Peyer's patch (tissue), 4 donors: ENCODE measurements at regions not wholly inside any gene's neighbourhood (a gene's known extent, or its start where the extent isn't known, plus 50 kb on each side); places are given as distances from the start of the nearest gene placed in this dataset.

Experiments used
- DNase-seq, 3 donors: peaks; one replicate each; pipeline ENCODE4 v3.0.0-alpha.2; 2017 to 2019
- H3K27ac ChIP-seq, 4 donors: fragments of 200-600 bp; sonication (generic); one replicate each; pipeline ENCODE4 v1.5.1; 2016 to 2019
- H3K27me3 ChIP-seq, 2 donors: fragments of 200-600 bp; sonication (generic); one replicate each; pipeline ENCODE4 v1.5.1; 2019
- H3K36me3 ChIP-seq, 3 donors: fragments of 200-600 bp; sonication (generic); one replicate each; pipeline ENCODE4 v1.5.1; 2016 to 2019
- H3K4me1 ChIP-seq, 4 donors: fragments of 200-600 bp; sonication (generic); one replicate each; pipeline ENCODE4 v1.5.1; 2016 to 2019
- H3K4me3 ChIP-seq, 4 donors: fragments of 200-600 bp; sonication (generic); 1 replicate in 3 of 4; 2 replicates in 1 of 4; pipeline ENCODE4 v1.5.1; 2016 to 2019; ENCODE audit warnings: mild to moderate bottlenecking in 1 of 4
- H3K9me3 ChIP-seq, 4 donors: fragments of 200-600 bp; sonication (generic); one replicate each; pipeline ENCODE4 v1.5.1; 2016 to 2019; ENCODE audit warnings: mild to moderate bottlenecking in 1 of 4
- CTCF ChIP-seq, 6 experiments: fragments of 450-650 bp in 4 of 6; fragments of 200-600 bp in 2 of 6; sonication (generic) in 1 of 6; IDR thresholded peaks; one replicate each; pipeline ENCODE4 v1.5.1; 2017 to 2019; ENCODE audit warnings: antibody characterized with exemption in 6 of 6, mild to moderate bottlenecking in 3 of 6, moderate library complexity in 1 of 6
- POLR2A ChIP-seq, 2 donors: fragments of 450-650 bp; IDR thresholded peaks; one replicate each; pipeline ENCODE4 v1.5.1; 2017; ENCODE audit warnings: antibody characterized with exemption in 2 of 2, mild to moderate bottlenecking in 2 of 2, moderate library complexity in 2 of 2

GRCh38 chr5:142411103-142411502 lies 86.3 kb upstream of the SPRY4 start:
- Histone ChIP-seq H3K9me3 (no peaks in the 10 kb centered on the region), H3K27me3 (no peaks in the 10 kb centered on the region), H3K4me1 (no peaks in the 10 kb centered on the region), H3K27ac (no peak overlapping the region), H3K4me3 (no peak overlapping the region), H3K36me3 (no peaks in the 10 kb centered on the region)
- no peak for DNase-seq
- no peak for TF ChIP-seq POLR2A (IDR thresholded peaks at IDR 0.05)
- TF ChIP-seq CTCF (IDR thresholded peaks at IDR 0.05) = no peak

- H3K36me3 ChIP-seq = no peaks in the 10 kb centered on the region
- DNase-seq = no peak
- H3K27ac ChIP-seq = no peak overlapping the region
Measured at GRCh38 chr5:142408981-142409481, 84.2 kb upstream of the SPRY4 start.

GRCh38 chr5:142408536-142408935 lies 83.7 kb upstream of the SPRY4 start:
- DNase-seq = no peak
- Histone ChIP-seq H3K36me3 (no peaks in the 10 kb centered on the region), H3K27ac (no peak overlapping the region), H3K4me3 (no peak overlapping the region), H3K27me3 (no peaks in the 10 kb centered on the region), H3K9me3 (no peaks in the 10 kb centered on the region), H3K4me1 (no peaks in the 10 kb centered on the region)
- TF ChIP-seq CTCF (IDR thresholded peaks at IDR 0.05) = no peak
- TF ChIP-seq POLR2A (IDR thresholded peaks at IDR 0.05) = no peak

More at GRCh38 chr5:142408981-142409481, 84.2 kb upstream of the SPRY4 start:
- TF ChIP-seq CTCF (IDR thresholded peaks at IDR 0.05) = no peak
- TF ChIP-seq POLR2A (IDR thresholded peaks at IDR 0.05) = no peak
- Histone ChIP-seq H3K4me1 (no peaks in the 10 kb centered on the region), H3K27me3 (no peaks in the 10 kb centered on the region), H3K4me3 (no peak overlapping the region), H3K9me3 (no peaks in the 10 kb centered on the region)

- Histone ChIP-seq H3K4me3 (no peak overlapping the region), H3K27me3 (no peaks in the 10 kb centered on the region), H3K36me3 (no peaks in the 10 kb centered on the region), H3K9me3 (no peaks in the 10 kb centered on the region), H3K4me1 (no peaks in the 10 kb centered on the region), H3K27ac (no peak overlapping the region)
- DNase-seq = no peak
- TF ChIP-seq CTCF (IDR thresholded peaks at IDR 0.05) (no peak), POLR2A (IDR thresholded peaks at IDR 0.05) (no peak)
Measured at GRCh38 chr5:142405814-142406395, 81.1 kb upstream of the SPRY4 start.

GRCh38 chr5:142405023-142405422 lies 80.2 kb upstream of the SPRY4 start:
- no peaks in the 10 kb centered on the region for H3K4me1 ChIP-seq
- DNase-seq = no peak
- H3K36me3 ChIP-seq = no peaks in the 10 kb centered on the region
- TF ChIP-seq POLR2A (IDR thresholded peaks at IDR 0.05) (no peak), CTCF (IDR thresholded peaks at IDR 0.05) (no peak)
- H3K4me3 ChIP-seq = no peak overlapping the region
- no peaks in the 10 kb centered on the region for H3K27me3 ChIP-seq
- H3K9me3 ChIP-seq = no peaks in the 10 kb centered on the region
- H3K27ac ChIP-seq = no peak overlapping the region
